ENCODE measurements at regions not wholly inside any gene's neighbourhood (a gene's known extent, or its start where the extent isn't known, plus 50 kb on each side); places are given as distances from the start of the nearest gene placed in this dataset.

- TF ChIP-seq CTCF (IDR thresholded peaks at IDR 0.05) (no peak), POLR2A (IDR thresholded peaks at IDR 0.05) (no peak), POLR2AphosphoS5 (IDR thresholded peaks at IDR 0.05; ENCODE audit: insufficient read depth in 1 of 2, low read depth in 1 of 2) (no peak)
Observed at GRCh38 chr16:65279576-65279975, 157.7 kb upstream of the CDH11 start.
